Kidney (tissue), 13 donors: ENCODE measurements at regions not wholly inside any gene's neighbourhood (a gene's known extent, or its start where the extent isn't known, plus 50 kb on each side); places are given as distances from the start of the nearest gene placed in this dataset.

Source experiments
- DNase-seq, 5 donors: peaks; one replicate each; pipeline ENCODE4 v3.0.0-alpha.2; 2013 to 2020
- FAIRE-seq: peaks from 2 replicates; lab custom pipeline; 2012; peaks lifted over from hg19 to GRCh38; lab: Jason Lieb, UNC
- H3K27ac ChIP-seq, 2 donors: one replicate each; pipeline ENCODE4 v1.7.0; 2013; ENCODE audit warnings: low read depth in 2 of 2, low read length in 2 of 2, inconsistent platforms in 1 of 2
- H3K27me3 ChIP-seq: one replicate; pipeline ENCODE4 v1.7.1; 2013; ENCODE audit warnings: low read length, inconsistent platforms; ENCODE audit not compliant: control insufficient read depth, insufficient read depth
- H3K36me3 ChIP-seq, 3 donors: one replicate each; pipeline versions ENCODE4 v1.7.0 to v1.7.1; 2013; ENCODE audit warnings: low read length in 3 of 3, control low read depth in 1 of 3, inconsistent platforms in 1 of 3; ENCODE audit not compliant: insufficient read depth in 3 of 3, control insufficient read depth in 2 of 3
- H3K4me1 ChIP-seq, 3 donors: one replicate each; pipeline versions ENCODE4 v1.7.0 to v1.7.1; 2013; ENCODE audit warnings: low read length in 3 of 3, inconsistent platforms in 1 of 3, low read depth in 1 of 3; ENCODE audit not compliant: control insufficient read depth in 2 of 3, insufficient read depth in 2 of 3
- H3K4me3 ChIP-seq, 3 donors: one replicate each; pipeline versions ENCODE4 v1.7.0 to v1.8.1; 2013; ENCODE audit warnings: low read length in 3 of 3, control low read depth in 1 of 3, inconsistent platforms in 1 of 3
- H3K9ac ChIP-seq, 3 donors: one replicate each; pipeline versions ENCODE4 v1.7.0 to v1.7.1; 2013; ENCODE audit warnings: low read length in 3 of 3, control low read depth in 1 of 3, inconsistent platforms in 1 of 3
- H3K9me3 ChIP-seq, 3 donors: one replicate each; pipeline versions ENCODE4 v1.7.0 to v1.7.1; 2013; ENCODE audit warnings: low read length in 3 of 3, control low read depth in 1 of 3, inconsistent platforms in 1 of 3; ENCODE audit not compliant: control insufficient read depth in 2 of 3, insufficient read depth in 1 of 3
- intact Hi-C: fragments of 100-400 bp; cut with DNase I; formaldehyde crosslinking; loops from one replicate; pipeline ENCODE4 v1.11.1; 2022
- TF ChIP-seq, protein P1 (sequence below): IDR thresholded peaks from 3 replicates; pipeline ENCODE4 v1.5.1; 2012; ENCODE audit warnings: mild to moderate bottlenecking, moderate library complexity, borderline replicate concordance; ENCODE audit not compliant: insufficient read depth; ENCODE audit errors: extremely low read depth
- donor health status: control.
- donor health status: control.
- donor health status: control.
- donor health status: control.
- donor health status: control.
- donor health status: DM: yes; HTN: yes; CAD: no.
- donor health status: Normal renal cell carcinoma (clear cell type).

DNA sequence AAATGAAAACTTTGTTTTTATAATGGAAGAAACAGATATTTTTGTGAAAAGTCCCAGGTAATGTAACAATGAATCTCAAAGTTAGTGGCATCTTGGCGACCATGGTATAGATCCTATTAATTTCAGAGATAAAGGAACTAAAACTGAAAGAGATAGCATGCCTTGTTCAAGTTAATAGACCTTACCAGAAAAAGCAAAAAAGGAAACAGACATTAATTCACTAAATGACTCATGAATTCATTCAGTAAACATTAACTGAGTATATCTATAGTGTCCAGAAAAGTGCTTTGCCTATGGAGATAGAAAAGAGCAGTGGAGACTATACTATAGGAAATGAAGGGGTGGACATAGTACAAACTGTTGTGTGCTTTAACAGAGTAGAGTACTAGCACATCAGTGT lies 763.3 kb downstream of the TRIB2 start:
- no peaks in the 10 kb centered on the region for H3K36me3 ChIP-seq
- TF ChIP-seq, protein P1, sequence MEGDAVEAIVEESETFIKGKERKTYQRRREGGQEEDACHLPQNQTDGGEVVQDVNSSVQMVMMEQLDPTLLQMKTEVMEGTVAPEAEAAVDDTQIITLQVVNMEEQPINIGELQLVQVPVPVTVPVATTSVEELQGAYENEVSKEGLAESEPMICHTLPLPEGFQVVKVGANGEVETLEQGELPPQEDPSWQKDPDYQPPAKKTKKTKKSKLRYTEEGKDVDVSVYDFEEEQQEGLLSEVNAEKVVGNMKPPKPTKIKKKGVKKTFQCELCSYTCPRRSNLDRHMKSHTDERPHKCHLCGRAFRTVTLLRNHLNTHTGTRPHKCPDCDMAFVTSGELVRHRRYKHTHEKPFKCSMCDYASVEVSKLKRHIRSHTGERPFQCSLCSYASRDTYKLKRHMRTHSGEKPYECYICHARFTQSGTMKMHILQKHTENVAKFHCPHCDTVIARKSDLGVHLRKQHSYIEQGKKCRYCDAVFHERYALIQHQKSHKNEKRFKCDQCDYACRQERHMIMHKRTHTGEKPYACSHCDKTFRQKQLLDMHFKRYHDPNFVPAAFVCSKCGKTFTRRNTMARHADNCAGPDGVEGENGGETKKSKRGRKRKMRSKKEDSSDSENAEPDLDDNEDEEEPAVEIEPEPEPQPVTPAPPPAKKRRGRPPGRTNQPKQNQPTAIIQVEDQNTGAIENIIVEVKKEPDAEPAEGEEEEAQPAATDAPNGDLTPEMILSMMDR, result no peak
- no peak overlapping the region for H3K9ac ChIP-seq
- H3K27me3 ChIP-seq, result no peaks in the 10 kb centered on the region
- H3K4me3 ChIP-seq, result no peak overlapping the region
- no peaks in the 10 kb centered on the region for H3K9me3 ChIP-seq
- no peaks in the 10 kb centered on the region for H3K4me1 ChIP-seq
- no peak overlapping the region for H3K27ac ChIP-seq
- DNase-seq (no peak), FAIRE-seq (no peak)
- intact Hi-C loops, result no loop called here

DNA sequence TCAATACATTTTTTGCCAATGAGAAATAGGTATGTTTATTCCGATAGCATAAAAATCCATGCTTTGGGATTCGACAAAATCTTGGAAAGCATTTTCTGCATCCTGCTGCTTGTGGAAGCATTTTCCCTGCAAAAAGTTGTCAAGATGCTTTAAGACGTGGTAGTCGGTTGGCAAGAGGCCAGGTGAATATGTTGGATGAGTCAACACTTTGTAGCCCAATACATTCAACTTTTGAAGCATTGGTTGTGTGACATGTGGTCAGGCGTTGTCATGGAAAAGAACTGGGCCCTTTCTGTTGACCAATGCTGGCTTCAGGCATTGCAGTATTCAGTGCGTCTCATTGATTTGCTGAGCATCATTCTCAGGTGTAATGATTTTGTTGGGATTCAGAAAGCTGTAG lies 764.5 kb downstream of the TRIB2 start:
- Histone ChIP-seq H3K4me3 (no peak overlapping the region), H3K4me1 (no peaks in the 10 kb centered on the region), H3K36me3 (no peaks in the 10 kb centered on the region), H3K9me3 (no peaks in the 10 kb centered on the region), H3K27ac (no peak overlapping the region), H3K9ac (no peak overlapping the region), H3K27me3 (no peaks in the 10 kb centered on the region)
- DNase-seq (no peak), FAIRE-seq (no peak)
- TF ChIP-seq, protein P1, result no peak
- intact Hi-C loops, result no loop called here

- TF ChIP-seq, protein P1, result no peak
- intact Hi-C loops, result no loop called here
- peak; percentile 29 for FAIRE-seq
Measured at GRCh38 chr2:13485256-13485655, 768.5 kb downstream of the TRIB2 start.

DNA sequence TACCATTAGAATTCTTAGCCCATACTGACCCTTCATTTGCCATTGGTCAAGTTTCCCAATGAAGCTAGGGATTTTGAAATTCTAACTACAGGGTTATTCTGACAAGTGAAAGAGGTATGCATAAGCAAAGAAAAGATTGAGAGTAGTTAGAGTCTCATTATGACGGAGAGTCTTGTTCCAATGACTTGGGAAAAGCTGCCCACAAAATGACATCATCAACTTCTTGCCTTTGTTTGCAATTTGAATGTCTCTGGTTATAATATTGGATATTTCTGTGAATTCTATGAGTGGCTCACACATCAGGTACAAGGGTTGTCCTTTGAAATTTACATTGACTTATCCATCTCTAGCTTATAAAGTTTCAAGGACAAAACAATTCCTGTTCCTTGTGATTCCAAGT lies 772.2 kb downstream of the TRIB2 start:
- no peak overlapping the region for H3K4me3 ChIP-seq
- TF ChIP-seq, protein P1, result no peak
- H3K27me3 ChIP-seq, result no peaks in the 10 kb centered on the region
- no peaks in the 10 kb centered on the region for H3K36me3 ChIP-seq
- intact Hi-C loops, result no loop called here
- DNase-seq, result no peak
- FAIRE-seq, result no peak
- no peaks in the 10 kb centered on the region for H3K4me1 ChIP-seq
- H3K9me3 ChIP-seq, result no peaks in the 10 kb centered on the region
- H3K9ac ChIP-seq, result no peak overlapping the region
- no peak overlapping the region for H3K27ac ChIP-seq

More at GRCh38 chr2:13485256-13485655, 768.5 kb downstream of the TRIB2 start:
- no peaks in the 10 kb centered on the region for H3K27me3 ChIP-seq
- H3K4me3 ChIP-seq, result no peak overlapping the region
- H3K27ac ChIP-seq, result no peak overlapping the region
- H3K9me3 ChIP-seq, result no peaks in the 10 kb centered on the region
- H3K36me3 ChIP-seq, result no peaks in the 10 kb centered on the region
- no peaks in the 10 kb centered on the region for H3K4me1 ChIP-seq
- no peak overlapping the region for H3K9ac ChIP-seq
- no peak for DNase-seq
